Suprapubic skin (tissue), 4 donors: ENCODE measurements at regions not wholly inside any gene's neighbourhood (a gene's known extent, or its start where the extent isn't known, plus 50 kb on each side); places are given as distances from the start of the nearest gene placed in this dataset.

Source experiments
- DNase-seq, 2 donors: peaks; one replicate each; pipeline ENCODE4 v3.0.0-alpha.2; 2019; ENCODE audit warnings: low spot score in 2 of 2
- H3K27ac ChIP-seq: fragments of 200-600 bp; sonication (generic); one replicate; pipeline ENCODE4 v1.5.1; 2019
- H3K27me3 ChIP-seq: fragments of 200-600 bp; sonication (generic); one replicate; pipeline ENCODE4 v1.5.1; 2019
- H3K36me3 ChIP-seq: fragments of 200-600 bp; sonication (generic); one replicate; pipeline ENCODE4 v1.5.1; 2019
- H3K4me1 ChIP-seq: fragments of 200-600 bp; sonication (generic); one replicate; pipeline ENCODE4 v1.5.1; 2019
- H3K4me3 ChIP-seq: fragments of 200-600 bp; sonication (generic); one replicate; pipeline ENCODE4 v1.5.1; 2019; ENCODE audit warnings: mild to moderate bottlenecking
- H3K9me3 ChIP-seq: fragments of 200-600 bp; sonication (generic); one replicate; pipeline ENCODE4 v1.5.1; 2019
- EP300 ChIP-seq: sonication (generic); formaldehyde crosslinking; IDR thresholded peaks from one replicate; pipeline ENCODE4 v1.6.1; 2017; ENCODE audit warnings: antibody characterized with exemption
- POLR2A ChIP-seq, 2 donors: fragments of 450-650 bp; IDR thresholded peaks; one replicate each; pipeline ENCODE4 v1.6.1; 2017; ENCODE audit warnings: antibody characterized with exemption in 2 of 2, mild to moderate bottlenecking in 2 of 2, moderate library complexity in 2 of 2
- POLR2AphosphoS5 ChIP-seq, 3 donors: sonication (generic); formaldehyde crosslinking; IDR thresholded peaks; one replicate each; pipeline ENCODE4 v1.6.1; 2017; ENCODE audit warnings: antibody characterized with exemption in 3 of 3
- WGBS: methylation state at CpG from one replicate; pipeline ENCODE4 v1.1.5; 2018; 5-methylcytosine and 5-hydroxymethylcytosine counted together
- TF ChIP-seq, protein P1 (sequence below), 2 donors: fragments of 200-600 bp in 1 of 2; fragments of 450-650 bp in 1 of 2; sonication (generic) in 1 of 2; IDR thresholded peaks; one replicate each; pipeline ENCODE4 v1.5.1; 2016 to 2019; ENCODE audit warnings: antibody characterized with exemption in 2 of 2, mild to moderate bottlenecking in 1 of 2, moderate library complexity in 1 of 2

DNA sequence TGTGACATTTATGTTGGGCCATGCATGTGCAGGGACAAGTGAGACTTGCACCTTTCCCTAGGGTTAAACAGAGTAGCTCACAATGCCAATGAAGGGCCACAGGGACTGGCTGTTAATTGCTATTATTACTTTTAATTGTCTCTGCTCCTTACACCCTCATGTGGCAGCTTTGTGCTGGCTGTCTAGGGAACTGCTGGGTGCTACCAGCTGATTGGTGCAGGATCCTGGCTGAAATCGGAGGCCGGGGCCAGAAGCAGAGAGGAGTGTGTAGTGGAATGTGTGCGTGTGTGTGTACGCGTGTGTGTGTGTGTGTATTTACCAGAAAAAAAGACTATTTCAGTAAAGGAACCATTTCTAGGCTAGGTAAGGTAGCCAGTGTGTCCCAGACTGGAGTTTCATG lies 302.5 kb downstream of the CTTN start:
- Histone ChIP-seq H3K27me3 (no peaks in the 10 kb centered on the region), H3K27ac (no peak overlapping the region), H3K36me3 (no peaks in the 10 kb centered on the region), H3K9me3 (no peaks in the 10 kb centered on the region), H3K4me1 (no peaks in the 10 kb centered on the region), H3K4me3 (no peak overlapping the region)
- DNase-seq, result no peak
- no peak for TF ChIP-seq POLR2AphosphoS5 (IDR thresholded peaks at IDR 0.05)
- no peak for TF ChIP-seq POLR2A (IDR thresholded peaks at IDR 0.05)
- TF ChIP-seq, protein P1, sequence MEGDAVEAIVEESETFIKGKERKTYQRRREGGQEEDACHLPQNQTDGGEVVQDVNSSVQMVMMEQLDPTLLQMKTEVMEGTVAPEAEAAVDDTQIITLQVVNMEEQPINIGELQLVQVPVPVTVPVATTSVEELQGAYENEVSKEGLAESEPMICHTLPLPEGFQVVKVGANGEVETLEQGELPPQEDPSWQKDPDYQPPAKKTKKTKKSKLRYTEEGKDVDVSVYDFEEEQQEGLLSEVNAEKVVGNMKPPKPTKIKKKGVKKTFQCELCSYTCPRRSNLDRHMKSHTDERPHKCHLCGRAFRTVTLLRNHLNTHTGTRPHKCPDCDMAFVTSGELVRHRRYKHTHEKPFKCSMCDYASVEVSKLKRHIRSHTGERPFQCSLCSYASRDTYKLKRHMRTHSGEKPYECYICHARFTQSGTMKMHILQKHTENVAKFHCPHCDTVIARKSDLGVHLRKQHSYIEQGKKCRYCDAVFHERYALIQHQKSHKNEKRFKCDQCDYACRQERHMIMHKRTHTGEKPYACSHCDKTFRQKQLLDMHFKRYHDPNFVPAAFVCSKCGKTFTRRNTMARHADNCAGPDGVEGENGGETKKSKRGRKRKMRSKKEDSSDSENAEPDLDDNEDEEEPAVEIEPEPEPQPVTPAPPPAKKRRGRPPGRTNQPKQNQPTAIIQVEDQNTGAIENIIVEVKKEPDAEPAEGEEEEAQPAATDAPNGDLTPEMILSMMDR (IDR thresholded peaks at IDR 0.05), result no peak
- TF ChIP-seq EP300, result no peak
- 65% methylated on average over 5 of the region's 5 CpGs for WGBS

DNA sequence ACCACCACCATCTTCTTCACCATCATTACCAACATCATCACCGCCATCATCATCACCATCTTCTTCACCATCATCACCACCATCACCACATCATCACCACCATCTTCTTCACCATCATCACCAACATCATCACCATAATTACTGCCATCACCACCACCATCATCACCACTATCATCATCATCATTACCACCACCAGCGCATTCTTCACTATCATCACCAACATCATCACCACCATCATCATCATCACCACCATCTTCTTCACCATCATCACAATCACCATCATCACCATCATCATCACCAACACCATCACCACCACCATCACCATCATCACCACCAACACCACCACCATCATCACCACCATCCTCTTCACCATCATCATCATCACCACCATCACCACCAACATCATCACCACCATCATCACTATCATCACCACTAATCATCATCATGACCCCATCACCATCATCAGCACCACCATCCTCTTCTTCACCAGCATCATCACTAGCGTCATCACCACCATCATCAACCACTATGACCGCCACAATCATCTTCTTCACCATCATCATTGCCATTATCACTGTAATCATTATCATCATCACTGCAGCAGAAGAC lies 303.8 kb downstream of the CTTN start:
- H3K9me3 ChIP-seq, result no peaks in the 10 kb centered on the region
- no peak for DNase-seq
- H3K36me3 ChIP-seq, result no peaks in the 10 kb centered on the region
- no peak for TF ChIP-seq POLR2AphosphoS5 (IDR thresholded peaks at IDR 0.05)
- no peak for TF ChIP-seq POLR2A (IDR thresholded peaks at IDR 0.05)
- no peak for TF ChIP-seq EP300
- TF ChIP-seq, protein P1 (IDR thresholded peaks at IDR 0.05), result no peak
- no peak overlapping the region for H3K27ac ChIP-seq
- H3K4me1 ChIP-seq, result no peaks in the 10 kb centered on the region
- H3K4me3 ChIP-seq, result no peak overlapping the region
- 97% methylated on average over 4 of the region's 4 CpGs for WGBS
- no peaks in the 10 kb centered on the region for H3K27me3 ChIP-seq

DNA sequence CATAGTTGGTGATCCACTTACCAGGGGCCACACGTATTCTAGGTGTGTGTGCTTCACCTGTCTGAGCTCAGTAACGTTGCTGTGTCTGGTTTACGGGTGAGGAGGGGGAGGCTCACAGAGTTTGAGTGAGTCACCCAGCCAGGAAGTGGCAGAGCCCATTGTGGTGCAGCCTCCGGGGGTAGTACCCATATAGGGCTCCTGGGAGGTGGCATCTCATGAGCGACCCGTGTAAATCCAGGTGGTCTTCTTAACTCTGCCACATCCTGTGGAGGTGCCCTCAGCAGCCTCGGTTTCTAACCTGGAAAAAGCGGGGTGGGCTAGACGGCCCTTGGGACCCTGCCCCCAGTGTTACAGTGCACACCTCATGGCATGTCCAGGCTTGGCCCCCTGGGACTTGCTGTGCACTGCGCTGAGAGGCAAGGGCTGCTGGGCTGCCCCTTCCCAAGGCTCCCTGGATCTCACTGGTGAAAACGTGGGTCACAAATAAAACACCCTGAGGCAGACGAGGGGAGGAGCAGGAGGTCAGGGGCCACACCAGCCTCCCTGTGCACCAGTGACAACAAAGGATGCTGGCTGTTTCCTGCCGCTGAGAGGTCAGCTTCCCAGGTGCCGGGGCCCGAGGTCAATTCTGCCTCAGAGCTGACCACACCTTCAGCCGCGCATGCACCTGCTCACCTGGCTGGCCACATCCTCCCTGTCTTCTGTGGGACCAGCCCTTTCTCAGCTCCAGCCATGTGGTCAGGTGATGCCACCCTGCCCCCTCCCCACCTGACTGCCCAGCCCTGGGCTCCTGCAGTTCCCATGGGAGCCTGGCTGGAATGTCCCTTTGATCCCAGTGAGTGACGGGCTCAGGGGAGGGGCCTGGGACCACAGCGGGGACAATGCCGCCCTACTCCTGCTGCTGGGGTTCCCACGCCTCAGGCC lies 305.1 kb downstream of the CTTN start:
- DNase-seq, result no peak
- WGBS, result 54% methylated on average over 6 of the region's 21 CpGs
- no peak overlapping the region for H3K27ac ChIP-seq
- H3K36me3 ChIP-seq, result no peaks in the 10 kb centered on the region
- TF ChIP-seq, protein P1 (IDR thresholded peaks at IDR 0.05), result no peak
- TF ChIP-seq POLR2AphosphoS5 (IDR thresholded peaks at IDR 0.05) (no peak), EP300 (no peak), POLR2A (IDR thresholded peaks at IDR 0.05) (no peak)
- no peaks in the 10 kb centered on the region for H3K27me3 ChIP-seq
- no peak overlapping the region for H3K4me3 ChIP-seq
- H3K9me3 ChIP-seq, result no peaks in the 10 kb centered on the region
- no peaks in the 10 kb centered on the region for H3K4me1 ChIP-seq

DNA sequence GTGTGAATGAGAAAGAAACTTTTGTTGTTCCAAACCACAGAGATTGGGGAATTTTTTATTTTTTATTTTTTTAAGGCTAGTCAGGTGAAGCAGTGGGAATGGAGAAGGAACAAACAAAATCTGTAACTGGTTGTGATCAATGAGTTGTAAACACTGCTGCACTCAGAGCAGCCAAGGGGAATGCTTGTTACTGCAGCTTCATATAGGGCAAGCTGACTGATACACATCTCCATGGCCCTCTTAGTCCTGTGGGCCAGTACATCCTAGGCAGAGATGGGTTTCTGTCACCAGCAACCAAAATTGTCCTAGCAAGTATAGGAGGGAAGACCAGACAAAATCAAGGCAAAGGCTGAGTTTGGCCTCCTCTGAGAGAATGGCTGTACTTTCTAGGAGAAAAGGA lies 306.8 kb downstream of the CTTN start:
- Histone ChIP-seq H3K36me3 (no peaks in the 10 kb centered on the region), H3K9me3 (no peaks in the 10 kb centered on the region), H3K27me3 (peaks cover 7% of the 10 kb centered on the region), H3K27ac (no peak overlapping the region), H3K4me3 (no peak overlapping the region), H3K4me1 (no peaks in the 10 kb centered on the region)
- no peak for DNase-seq
- TF ChIP-seq POLR2A (IDR thresholded peaks at IDR 0.05) (no peak), EP300 (no peak), POLR2AphosphoS5 (IDR thresholded peaks at IDR 0.05) (no peak)
- TF ChIP-seq, protein P1 (IDR thresholded peaks at IDR 0.05), result no peak

DNA sequence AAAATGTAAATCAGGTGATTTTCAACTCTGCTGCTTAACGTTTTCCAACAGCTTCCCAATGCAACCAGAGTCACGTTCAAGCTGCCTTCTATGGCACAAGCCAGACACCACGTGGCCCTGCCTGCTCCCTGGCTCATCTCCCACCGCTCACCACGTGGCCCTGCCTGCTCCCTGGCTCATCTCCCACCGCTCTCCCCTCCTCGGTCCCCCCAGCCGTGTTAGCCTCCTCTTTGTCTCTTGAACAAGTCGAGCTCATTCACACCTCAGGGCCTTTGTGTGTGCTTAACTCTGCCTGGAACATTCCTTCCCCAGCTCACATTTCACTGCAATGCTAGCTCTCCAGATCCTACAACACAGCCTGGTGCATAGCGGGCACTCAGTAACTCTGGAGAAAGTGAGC lies 307.6 kb downstream of the CTTN start:
- Histone ChIP-seq H3K9me3 (no peaks in the 10 kb centered on the region), H3K27me3 (peaks cover 15% of the 10 kb centered on the region), H3K4me1 (no peaks in the 10 kb centered on the region), H3K27ac (no peak overlapping the region), H3K4me3 (no peak overlapping the region), H3K36me3 (no peaks in the 10 kb centered on the region)
- no peak for DNase-seq
- 75% methylated on average over 10 of the region's 10 CpGs for WGBS
- no peak for TF ChIP-seq POLR2A (IDR thresholded peaks at IDR 0.05)
- TF ChIP-seq, protein P1 (IDR thresholded peaks at IDR 0.05), result no peak
- TF ChIP-seq EP300, result no peak
- no peak for TF ChIP-seq POLR2AphosphoS5 (IDR thresholded peaks at IDR 0.05)
